GM19455 (cell line): ENCODE measurements at regions not wholly inside any gene's neighbourhood (a gene's known extent, or its start where the extent isn't known, plus 50 kb on each side); places are given as distances from the start of the nearest gene placed in this dataset.
"Not testable (repeated sequence)": the region's sequence is repeated elsewhere in the genome, so short reads cannot be mapped to it uniquely, and the experiment has no call there.

Experiments
- ATAC-seq: cut with Tn5 transposase; IDR thresholded peaks from one replicate; pipeline ENCODE4 v1.9.1; 2021; ENCODE audit not compliant: unreplicated experiment

DNA sequence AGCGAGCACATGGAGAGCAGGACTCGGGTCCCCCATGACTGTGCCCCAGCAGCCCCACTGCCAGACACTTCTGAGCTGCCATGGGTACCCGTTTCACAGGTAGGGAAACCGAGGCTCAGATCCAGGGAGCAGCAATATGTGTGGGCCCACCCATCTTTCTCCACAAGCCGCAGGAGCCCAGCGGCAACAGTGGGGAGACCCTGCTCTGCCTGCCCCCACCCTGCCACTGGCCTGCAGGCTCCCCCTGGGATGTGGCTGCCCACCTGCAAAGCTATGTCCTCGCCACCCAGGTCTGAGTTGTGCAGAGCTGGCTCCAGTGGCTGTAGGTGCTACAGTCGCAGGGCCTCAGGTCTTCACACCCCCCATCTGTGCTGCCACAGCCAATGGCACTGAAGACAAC is 50.6 kb upstream of the C1QTNF9B start:
- ATAC-seq = no peak

DNA sequence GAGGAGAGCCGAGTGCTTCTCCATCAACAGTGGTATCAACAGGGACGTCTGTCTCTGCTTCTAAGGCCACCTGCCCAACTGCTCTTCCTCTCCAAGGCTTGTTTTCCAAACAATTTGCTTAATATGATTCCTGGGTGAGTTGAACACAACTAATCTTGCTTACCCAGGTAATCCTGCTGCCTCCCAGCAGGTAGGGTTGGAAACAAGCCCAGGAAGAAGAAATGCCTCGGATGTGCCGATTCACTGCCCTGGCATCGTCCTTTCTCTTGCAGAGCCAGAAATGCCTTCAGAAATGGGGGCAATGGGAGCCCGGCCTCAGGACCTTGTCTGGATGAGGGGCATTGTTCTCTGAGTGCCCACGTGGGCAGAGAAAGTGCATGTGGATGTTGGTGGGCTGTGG is 51.9 kb upstream of the C1QTNF9B start:
- no peak for ATAC-seq

DNA sequence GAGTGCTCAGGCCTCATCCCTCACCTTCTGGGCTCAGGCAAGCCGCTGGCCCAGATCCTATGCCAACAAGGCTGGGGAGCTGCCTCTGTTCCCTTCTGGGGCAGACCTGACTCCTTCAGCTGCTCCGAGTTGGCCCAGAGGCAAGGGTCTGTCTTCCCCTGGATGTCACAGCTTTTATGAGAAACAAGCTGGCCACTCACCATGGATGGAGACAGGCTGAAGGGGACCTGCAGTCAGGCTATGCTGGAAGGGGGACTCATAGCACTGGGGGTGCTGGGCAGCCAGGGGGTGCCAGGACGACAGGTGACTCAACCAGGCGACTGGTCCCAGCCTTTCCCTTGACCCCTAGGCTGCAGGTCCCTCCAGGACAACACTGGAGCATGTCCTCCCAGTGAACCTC is 52.4 kb upstream of the C1QTNF9B start:
- no peak for ATAC-seq

DNA sequence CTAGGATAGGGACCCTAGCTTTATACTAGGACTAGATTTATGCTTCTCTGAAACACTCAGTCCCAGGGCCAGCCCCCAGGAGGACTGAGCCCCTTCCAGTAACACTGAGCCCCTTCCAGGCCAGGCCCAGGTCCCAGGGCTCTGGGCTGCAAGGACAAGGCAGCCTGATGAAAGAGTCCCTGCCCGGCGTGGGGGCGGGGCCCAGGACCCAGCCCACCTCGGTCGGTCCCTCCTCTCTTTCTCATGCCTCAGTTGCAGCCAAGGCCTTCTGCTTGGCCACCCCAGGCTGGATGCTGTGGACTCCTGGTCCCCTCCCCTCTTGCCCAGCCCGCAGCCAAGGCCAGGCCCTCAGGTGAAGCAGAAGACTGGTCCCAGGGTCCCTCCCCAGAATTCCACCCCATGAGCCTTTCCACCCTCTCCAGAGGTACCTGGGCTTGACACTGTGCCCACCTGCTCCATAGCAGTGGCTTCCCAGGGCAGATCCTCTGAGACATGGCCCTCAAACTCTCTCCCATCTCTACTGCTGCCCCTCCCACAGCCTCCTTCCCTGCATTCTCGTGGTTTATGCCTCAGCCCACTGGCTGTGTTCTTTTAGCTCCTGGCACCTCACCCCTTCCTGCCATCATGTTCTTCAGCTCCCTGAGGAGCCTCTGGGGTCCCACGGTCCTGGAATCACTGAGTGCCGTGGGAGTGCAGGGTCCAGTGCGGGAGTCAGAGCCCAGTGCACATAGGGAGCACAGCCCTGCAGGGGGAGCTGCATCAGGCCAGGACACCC is 53.6 kb upstream of the C1QTNF9B start:
- ATAC-seq = no peak

DNA sequence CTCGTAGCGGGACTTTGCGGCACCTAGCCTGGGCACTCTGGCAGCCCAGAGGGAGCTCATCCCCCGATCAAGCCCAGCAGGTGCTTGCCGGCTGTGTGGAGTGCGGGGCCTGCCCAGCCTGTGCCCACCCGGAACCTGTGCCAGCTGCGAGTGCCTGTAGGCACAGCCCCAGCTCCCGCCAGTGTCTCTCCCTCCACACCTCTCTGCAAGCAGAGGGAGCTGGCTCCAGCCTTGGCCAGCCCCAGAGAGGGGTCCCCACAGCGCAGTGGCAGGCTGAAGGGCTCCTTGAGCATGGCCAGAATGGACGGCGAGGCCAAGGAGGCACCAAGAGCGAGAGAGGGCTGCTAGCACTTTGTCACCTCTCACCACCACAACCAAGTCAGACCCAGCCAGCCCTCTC is 55.5 kb upstream of the C1QTNF9B start:
- no peak for ATAC-seq

DNA sequence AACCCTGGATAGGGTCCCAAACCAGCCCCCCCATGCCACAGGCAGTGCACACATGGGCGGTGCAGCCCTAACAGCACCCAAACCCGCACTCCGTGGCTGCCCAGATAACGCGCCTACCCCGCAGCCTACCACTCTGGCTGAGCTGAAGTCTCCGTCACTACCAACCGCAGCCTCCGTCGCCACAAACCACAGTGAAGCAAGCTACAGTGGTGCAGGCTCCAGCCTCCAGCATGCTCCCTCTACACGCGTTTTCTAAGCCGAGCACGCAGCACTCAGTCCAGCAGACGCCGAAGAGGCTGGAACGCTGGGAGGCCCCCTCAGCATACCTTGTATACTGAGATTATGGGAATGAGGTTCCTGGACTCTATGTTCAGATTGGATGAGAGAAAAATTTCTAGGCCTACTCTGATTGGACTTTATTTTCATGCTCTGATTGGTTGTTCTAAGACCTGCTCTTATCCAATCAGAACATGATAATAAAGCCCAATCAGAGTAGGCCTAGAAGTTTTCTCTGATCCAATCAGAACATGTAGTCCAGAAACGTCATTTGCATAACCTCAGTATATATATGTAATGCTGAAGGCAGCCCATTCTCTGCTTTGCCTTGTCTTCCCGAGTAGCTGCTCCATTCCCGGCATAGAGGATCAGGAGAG is 56.7 kb upstream of the C1QTNF9B start:
- ATAC-seq = no peak

DNA sequence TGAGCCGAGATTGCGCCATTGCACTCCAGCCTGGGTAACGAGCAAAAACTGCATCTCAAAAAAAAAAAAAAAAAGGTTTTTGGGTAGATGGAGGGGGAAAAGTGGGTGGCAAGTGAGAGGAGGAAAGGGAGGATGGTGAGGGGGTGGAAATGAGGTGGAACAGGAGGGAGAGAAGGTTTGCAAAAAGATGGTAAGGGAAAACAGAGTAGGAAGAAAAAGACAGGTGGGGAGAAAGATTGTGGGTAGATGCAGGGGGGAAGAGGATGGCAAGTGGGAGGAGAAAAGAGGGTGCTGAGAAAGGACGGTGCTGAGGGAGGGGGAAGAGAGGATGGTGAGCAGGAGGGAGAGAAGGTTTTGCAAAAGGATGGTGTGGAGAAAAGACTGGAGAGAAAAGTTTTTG is 57.8 kb upstream of the C1QTNF9B start:
- no peak for ATAC-seq

DNA sequence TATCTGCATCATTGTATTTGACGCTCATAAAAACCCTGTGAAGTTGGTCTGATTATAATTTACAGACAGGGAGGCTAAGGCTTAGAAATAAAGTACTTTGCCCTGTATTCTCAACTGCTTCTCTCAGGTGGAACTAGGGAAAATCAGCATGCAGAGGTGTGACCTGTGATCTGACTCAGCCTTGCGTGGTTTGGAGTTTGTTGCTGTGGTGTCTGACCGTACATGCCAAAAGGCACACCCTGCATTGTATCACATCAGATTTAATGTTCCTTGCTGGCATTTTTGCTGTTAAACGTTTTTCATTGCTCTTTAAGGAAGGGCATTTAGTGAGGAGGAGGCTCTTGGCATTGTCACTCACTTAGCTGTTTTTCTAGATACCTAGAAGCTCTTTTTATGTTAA is 58.8 kb upstream of the C1QTNF9B start:
- no peak for ATAC-seq

DNA sequence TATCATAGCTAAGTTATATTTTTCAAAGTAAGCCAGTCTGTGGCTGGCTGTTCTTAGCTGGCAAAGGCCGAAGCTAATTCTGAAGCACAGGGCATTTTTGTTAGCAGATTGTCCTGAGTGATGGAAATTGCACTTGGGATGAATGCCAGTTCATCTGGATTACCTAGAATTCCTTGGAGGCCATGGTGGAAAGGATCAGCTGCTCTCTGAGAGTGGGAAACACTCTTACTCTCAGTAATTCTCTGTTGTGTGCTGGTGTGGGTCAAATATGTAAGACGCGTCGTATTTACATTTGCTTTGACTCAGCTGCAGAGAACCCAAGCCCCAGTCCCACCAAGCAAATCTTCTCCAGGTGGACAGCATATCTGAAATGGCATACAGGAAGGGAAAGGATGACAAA is 60.7 kb upstream of the C1QTNF9B start:
- no peak for ATAC-seq

DNA sequence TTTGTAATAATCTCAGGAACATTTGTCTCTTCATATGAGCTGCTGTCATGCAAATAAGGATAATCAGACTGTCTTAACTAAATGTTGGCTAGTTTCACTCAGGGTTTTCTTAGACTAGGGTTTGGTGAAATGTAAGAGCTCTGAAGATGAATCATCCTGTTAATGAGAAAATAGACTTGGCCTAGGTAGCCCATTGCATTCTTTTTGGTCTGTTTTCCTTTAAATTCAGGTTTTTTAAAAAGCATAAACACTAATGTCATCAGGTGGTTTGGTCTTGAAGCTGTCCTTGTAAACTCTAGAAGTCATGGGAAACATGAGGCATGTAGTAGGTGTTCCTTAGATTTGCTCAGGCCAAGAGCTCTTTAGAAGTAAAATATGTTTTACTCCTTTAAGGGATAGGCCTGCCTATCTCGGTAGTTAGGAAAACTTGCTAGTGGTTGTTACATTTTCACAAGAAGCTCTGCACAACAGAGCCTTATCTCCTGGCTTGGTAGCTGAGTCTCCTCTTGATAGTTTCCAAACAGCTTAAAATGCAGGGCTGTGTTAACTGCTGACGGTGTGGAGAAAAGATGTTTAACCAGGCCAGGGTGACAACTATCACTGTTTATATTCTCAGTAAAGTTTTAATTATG is 62.0 kb upstream of the C1QTNF9B start:
- no peak for ATAC-seq

DNA sequence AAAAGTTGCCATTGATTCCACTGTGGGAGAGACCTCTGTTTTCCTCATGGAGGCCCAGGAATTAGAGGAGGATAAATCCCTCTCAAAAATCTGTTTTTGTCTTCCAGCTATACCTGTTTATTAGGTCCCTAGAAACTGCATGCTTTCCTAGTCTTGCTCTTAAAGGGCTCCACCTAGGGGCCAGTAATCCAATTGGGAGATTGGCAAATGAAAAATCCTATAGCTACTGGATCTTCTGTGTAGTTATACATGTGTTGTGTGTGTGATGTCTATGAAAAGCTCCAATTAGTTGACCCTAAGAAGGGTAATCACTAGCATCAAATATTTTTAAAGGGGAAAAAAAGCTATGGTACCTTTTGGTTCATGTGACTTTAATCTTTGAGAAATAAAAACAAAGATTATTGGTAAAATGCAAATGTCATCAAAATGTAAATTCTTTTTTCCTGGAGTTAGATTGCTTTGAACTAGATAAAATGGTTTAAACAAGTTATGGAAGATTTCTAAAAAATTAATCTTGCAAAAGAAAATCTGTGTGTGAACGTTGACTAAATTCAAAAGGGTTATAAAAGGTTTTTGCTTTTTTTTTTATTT is 63.4 kb upstream of the C1QTNF9B start:
- ATAC-seq = no peak

DNA sequence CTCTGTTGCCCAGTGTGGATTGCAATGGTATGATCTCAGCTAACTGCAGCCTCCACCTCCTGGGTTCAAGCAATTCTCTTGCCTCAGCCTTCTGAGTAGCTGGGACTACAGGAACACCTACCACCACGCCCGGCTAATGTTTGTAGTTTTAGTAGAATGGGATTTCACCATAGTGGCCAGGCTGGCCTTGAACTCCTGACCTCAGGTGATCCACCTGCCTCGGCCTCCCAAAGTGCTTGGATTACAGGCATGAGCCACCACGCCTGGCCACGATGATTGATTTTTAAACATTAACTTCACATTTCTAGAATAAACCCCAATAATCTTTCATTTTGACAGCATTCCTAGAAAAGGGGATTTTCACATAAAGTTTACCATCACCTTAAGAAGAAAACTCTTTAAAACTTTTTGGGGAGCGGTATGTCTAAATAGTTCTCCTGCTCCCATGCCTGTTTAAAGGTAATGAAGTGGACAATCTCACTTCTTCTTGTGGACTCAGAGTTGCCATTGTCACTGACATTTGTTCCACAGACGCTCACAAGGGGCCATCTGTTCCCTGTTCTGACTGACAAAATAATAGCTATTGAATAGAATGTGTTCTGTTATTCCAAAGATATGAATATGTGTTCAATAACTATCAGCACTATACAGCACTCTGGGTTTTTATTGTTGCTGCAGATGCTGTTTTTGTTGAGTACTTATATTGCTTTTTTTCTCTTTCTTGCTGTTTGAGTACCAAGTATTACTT is 66.1 kb upstream of the C1QTNF9B start:
- ATAC-seq = no peak

DNA sequence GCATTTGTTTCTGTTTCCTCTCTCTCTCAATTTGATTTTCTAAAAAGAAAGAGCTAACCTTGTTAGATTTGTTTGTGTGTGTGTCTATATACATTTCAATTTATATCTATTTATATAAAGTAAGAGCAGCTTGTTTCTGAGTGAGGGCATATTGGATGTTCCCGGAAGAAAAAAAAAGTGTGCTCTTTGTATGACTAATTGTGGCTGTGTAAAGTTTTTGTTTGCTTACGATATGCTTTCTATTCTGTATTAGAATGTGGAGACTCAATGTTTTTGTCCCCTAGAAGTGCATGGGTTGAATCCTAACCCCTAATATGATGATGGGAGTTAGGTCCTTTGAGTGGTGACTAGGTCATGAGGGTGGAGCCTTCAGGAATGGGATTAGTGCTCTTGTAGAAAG is 66.6 kb upstream of the C1QTNF9B start:
- ATAC-seq = no peak

DNA sequence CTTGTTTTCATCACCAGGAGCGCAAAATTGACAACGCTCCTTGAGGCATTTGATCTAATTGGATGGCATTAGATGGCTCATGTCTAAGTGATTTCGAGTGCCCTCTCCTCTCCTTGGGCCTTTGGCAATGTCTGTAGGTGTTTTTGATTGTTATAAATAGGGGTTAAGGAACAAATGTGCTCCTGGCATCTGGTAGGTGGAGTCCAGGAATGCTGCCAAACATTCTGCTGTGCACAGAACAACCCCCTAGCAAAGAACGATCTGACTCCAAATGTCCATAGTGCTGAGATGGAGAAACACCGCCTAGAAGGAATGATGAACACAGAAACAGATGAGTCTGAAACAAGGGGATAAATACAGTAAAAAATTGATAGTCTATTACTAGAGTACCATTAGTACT is 68.0 kb upstream of the C1QTNF9B start:
- no peak for ATAC-seq

DNA sequence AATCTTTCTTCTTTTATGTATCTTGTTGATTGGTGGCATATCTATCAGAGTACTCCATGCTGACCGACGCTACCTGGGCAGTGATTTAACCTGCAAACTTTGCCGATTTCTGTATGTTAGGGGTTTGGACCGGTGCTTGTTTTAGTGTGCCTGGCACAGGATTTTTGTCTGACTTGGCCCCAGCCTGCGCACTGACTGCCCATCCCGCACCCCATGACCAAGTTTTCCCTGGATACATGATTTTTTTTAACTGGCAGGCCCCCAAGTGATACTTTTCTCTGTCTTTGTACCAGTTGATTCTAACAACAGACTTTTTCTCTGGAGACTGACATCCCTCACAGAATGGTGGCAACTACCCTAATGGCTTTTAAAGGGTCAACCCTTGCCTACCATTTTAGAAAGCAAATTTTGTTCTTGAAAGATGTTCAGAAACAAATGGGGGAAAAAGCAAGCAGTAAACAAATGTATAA is 69.0 kb upstream of the C1QTNF9B start:
- ATAC-seq = no peak

DNA sequence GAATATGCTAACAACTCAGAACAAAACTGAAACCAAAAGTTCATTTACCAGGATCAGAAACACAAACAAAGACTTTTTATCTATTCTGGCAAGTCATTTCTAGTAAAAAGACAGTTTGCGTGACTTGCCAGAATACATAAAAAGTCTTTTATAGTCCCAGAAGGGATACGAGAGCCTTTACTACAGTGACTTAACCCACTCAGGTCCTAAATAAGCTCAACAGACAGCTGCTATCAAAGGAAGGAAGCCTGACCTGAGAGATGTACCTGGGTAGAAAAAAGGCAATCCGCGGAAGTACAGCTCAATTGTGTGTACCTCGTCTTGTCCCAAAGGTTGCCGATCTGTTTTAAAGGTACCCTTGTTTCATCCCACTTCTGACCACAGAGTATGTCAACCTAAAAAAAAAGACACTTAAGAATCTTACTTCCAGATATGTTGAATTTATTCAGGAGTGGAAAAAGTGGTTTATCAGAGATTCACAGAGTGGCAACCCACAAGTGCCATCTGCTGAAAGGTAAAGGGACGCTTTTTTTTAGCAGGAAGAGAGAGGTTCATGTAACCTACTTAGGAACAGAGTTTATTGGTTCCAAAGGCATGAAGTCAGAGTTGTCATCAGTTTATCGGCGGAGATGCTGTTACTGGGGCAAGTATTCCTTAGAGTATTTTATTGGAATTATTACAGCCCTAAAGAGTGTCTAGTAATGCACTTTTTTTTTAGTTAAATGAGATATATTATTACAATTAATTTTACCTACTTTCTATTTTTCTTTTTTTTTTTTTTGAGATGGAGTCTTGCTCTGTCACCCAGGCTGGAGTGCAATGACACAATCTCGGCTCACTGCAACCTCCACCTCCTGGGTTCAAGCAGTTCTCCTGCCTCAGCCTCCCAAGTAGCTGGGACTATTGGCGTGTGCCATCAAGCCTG is 69.7 kb upstream of the C1QTNF9B start:
- no peak for ATAC-seq

DNA sequence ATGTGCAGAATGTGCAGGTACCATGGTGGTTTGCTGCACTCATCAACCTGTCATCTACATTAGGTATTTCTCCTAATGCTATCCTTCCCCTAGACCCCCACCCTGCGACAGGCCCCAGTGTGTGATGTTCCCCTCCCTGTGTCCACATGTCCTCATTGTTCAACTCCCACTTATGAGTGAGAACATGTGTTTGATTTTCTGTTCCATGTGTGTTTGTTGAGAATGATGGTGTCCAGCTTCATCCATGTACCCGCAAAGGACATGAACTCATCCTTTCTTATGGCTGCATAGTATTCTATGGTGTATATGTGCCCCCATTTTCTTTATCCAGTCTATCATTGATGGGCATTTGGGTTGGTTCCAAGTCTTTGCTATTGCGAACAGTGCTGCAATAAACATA is 70.5 kb upstream of the C1QTNF9B start:
- not testable (repeated sequence) for ATAC-seq

DNA sequence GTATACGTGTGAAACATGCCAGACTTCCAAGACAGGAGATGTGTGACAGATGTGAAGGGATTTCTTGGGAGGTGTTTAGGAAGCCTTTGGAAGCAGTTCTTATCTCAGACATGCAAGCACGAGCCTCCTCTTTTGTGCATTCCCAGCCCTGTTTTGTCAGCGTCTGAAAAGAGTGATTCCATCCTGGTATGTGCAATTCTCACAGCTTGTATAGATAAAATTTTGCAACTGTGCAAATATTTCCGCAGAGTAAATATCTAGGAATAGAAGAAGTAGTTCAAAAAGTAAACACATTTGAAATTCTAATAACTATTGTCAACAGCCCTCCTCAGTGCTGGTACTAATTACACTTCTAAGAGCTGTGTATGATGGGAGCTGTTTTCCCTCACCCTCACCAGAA is 72.3 kb upstream of the C1QTNF9B start:
- ATAC-seq = no peak

DNA sequence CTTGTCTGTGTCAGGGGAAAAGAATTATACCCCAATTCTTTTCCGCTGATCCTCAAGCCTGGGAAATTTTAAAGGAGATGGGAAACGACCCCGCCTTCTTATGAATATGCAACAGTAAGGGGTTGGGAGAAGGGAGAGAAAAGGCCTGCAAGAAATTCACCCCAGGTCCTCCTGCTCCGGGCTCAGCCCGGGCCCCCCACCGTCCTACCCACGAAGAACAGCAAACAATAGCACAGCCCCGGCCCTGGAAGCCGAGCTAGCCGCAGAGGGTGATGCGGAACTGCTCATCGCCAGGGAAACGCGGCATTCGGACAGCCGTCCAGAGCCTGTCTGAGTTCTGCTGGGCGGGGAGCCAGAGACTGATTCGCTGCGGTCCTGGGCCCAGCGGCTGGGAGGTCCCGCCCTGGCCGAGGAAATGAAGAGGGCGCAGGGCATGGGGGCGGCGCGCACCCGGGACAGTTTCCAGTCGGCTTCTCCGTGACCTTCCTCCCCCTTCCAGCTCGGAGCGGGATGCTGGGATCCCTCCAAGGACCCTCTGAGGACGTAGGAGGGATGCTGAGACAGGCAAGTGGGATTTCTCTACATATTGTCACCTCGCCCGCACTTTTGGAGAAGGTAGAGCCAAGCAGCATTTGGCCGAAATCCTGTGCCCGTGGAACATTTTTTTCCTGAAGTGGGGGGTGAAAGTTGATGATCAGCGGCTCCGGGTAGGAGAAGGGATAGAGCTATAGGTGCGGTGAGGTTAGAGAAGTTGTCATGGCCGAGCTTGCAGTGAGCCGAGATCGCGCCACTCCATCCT is 82.3 kb upstream of the C1QTNF9B start:
- ATAC-seq = no peak
